ENCODE measurements at regions not wholly inside any gene's neighbourhood (a gene's known extent, or its start where the extent isn't known, plus 50 kb on each side); places are given as distances from the start of the nearest gene placed in this dataset.

DNA sequence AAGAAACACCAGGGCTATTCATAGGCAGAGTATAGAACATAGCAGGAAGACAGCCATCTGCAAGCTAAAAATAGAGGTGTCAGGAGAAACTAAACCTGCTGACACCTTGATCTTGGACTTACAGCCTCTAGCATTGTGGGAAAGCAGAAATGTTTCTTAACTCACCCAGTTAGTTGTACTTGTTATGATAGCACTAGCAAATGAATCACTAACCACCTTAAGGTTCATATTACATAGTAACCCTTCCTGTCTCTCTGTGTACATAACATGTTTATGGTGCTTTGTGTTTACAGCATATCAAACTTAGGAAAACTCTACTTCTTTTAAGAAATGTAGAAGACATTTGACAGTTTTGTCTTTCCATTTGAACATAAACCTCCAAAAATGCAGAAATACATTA is 1031.3 kb downstream of the FSCB start:
- H3K4me3 ChIP-seq, result no peak overlapping the region
- ATAC-seq, result no peak
- no peaks in the 10 kb centered on the region for H3K4me1 ChIP-seq
- H3K36me3 ChIP-seq, result no peaks in the 10 kb centered on the region
- H3K27ac ChIP-seq, result no peak overlapping the region
- H3K9me3 ChIP-seq, result no peaks in the 10 kb centered on the region
- H3K27me3 ChIP-seq, result no peaks in the 10 kb centered on the region
- TF ChIP-seq POLR2A (IDR thresholded peaks at IDR 0.05) (no peak), POLR2AphosphoS5 (IDR thresholded peaks at IDR 0.05) (no peak), CTCF (IDR thresholded peaks at IDR 0.05) (no peak), EP300 (IDR thresholded peaks at IDR 0.05) (no peak)

DNA sequence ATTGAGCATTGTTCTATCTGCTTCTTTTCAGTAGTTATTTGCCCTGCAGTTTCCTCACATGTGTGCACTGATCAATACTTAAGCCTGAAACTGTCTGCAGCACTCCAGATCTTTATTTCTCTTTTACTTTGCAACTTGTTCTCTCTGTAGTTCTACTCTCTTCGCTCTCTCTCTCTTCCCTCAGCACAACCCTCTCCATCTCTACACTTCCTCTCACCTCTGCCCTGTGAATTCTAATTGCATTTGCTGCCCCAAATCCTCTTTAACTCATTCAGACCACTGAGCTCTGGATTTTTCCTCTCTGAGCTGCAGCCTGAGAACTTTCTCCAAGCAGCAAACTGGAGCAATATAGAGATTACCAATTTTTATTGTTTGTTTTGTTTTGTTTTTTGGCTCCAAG is 1035.5 kb downstream of the FSCB start:
- Histone ChIP-seq H3K9me3 (no peaks in the 10 kb centered on the region), H3K4me1 (no peaks in the 10 kb centered on the region), H3K4me3 (no peak overlapping the region), H3K36me3 (no peaks in the 10 kb centered on the region), H3K27ac (no peak overlapping the region), H3K27me3 (no peaks in the 10 kb centered on the region)
- 71 to 83% methylated on average over 1 of the region's 1 CpG for WGBS, 2 donors (ENCODE audit: low coverage in 1 of 2)
- no peak for TF ChIP-seq POLR2AphosphoS5 (IDR thresholded peaks at IDR 0.05)
- TF ChIP-seq EP300 (IDR thresholded peaks at IDR 0.05), result no peak
- TF ChIP-seq CTCF (IDR thresholded peaks at IDR 0.05), result no peak
- no peak for TF ChIP-seq POLR2A (IDR thresholded peaks at IDR 0.05)
- no peak for ATAC-seq

DNA sequence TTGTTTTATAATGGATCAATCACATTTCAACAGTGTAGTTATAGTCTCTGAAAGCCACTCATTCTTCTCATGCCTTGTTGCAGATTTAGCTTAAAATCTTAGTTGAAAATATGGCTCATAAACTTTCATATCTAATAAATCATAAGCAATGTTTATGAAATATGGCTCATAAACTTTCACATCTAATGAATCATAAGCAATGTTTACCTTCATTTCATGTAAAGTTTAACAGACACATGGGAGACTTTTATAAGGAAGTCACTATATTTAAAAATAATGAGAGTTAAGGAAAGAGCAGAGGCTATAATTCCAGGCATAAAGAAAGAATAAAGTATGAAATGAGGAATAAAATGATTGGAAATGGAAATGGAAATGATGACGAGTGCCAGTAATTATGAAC is 1042.1 kb downstream of the FSCB start:
- no peak overlapping the region for H3K27ac ChIP-seq
- no peaks in the 10 kb centered on the region for H3K27me3 ChIP-seq
- no peaks in the 10 kb centered on the region for H3K36me3 ChIP-seq
- no peak for TF ChIP-seq POLR2A (IDR thresholded peaks at IDR 0.05)
- no peak for TF ChIP-seq POLR2AphosphoS5 (IDR thresholded peaks at IDR 0.05)
- no peak for TF ChIP-seq EP300 (IDR thresholded peaks at IDR 0.05)
- no peak for TF ChIP-seq CTCF (IDR thresholded peaks at IDR 0.05)
- H3K9me3 ChIP-seq, result peaks cover 0 to 5% (median 0%) of the 10 kb centered on the region in 3 donors
- H3K4me3 ChIP-seq, result no peak overlapping the region
- WGBS, 2 donors (ENCODE audit: low coverage in 1 of 2), result 64 to 80% methylated on average over 1 of the region's 1 CpG
- H3K4me1 ChIP-seq, result no peaks in the 10 kb centered on the region
- ATAC-seq, result no peak

DNA sequence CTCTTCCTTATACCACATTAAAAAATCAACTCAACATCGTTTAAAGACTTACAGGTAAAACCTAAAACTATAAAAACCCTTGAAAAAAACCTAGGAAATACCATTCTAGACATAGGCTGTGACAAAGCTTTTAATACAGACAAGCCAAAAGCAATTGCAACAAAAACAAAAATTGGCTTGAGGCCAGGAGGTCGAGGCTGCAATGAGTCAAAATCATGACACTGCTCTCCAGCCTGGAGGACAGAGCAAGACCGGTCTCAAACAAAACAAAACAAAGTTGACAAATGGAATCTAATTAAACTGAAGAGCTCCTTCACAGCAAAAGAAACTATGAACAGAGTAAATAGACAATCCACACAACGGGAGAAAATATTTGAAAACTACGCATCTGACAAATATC is 1057.8 kb downstream of the FSCB start:
- no peak for TF ChIP-seq POLR2AphosphoS5 (IDR thresholded peaks at IDR 0.05)
- TF ChIP-seq POLR2A (IDR thresholded peaks at IDR 0.05), result no peak
- TF ChIP-seq CTCF (IDR thresholded peaks at IDR 0.05), result no peak
- no peak for TF ChIP-seq EP300 (IDR thresholded peaks at IDR 0.05)
- WGBS, 2 donors (ENCODE audit: low coverage in 1 of 2), result 39 to 44% methylated on average over 5 of the region's 5 CpGs
- H3K36me3 ChIP-seq, result no peaks in the 10 kb centered on the region
- peaks cover 0 to 5% (median 0%) of the 10 kb centered on the region in 3 donors for H3K9me3 ChIP-seq
- H3K27ac ChIP-seq, result no peak overlapping the region
- H3K4me1 ChIP-seq, result no peaks in the 10 kb centered on the region
- ATAC-seq, result no peak
- no peak overlapping the region for H3K4me3 ChIP-seq
- H3K27me3 ChIP-seq, result no peaks in the 10 kb centered on the region

DNA sequence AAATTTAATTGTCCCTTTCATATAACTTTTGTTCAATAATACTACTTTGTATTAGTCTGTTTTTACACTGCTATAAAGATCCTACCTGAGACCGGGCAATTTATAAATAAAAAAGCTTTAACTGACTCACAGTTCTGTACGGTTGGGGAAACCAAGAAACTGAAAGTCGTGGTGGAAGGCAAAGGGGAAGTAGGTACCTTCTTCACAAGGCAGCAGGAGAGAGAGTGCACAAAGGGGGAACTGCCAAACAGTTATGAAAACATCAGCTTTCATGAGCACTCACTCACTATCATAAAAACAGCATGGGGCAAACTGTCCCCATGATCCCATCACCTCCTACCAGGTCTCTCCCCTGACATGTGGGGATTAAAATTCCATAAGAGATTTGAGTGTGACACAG is 1069.0 kb downstream of the FSCB start:
- no peak for TF ChIP-seq POLR2A (IDR thresholded peaks at IDR 0.05)
- no peak for TF ChIP-seq POLR2AphosphoS5 (IDR thresholded peaks at IDR 0.05)
- TF ChIP-seq CTCF (IDR thresholded peaks at IDR 0.05), result no peak
- TF ChIP-seq EP300 (IDR thresholded peaks at IDR 0.05), result no peak
- H3K27ac ChIP-seq, result no peak overlapping the region
- no peak overlapping the region for H3K4me3 ChIP-seq
- H3K9me3 ChIP-seq, result no peaks in the 10 kb centered on the region
- no peak for ATAC-seq
- no peaks in the 10 kb centered on the region for H3K27me3 ChIP-seq
- no peaks in the 10 kb centered on the region for H3K4me1 ChIP-seq
- WGBS, 2 donors (ENCODE audit: low coverage in 1 of 2), result 82 to 84% methylated on average over 3 of the region's 3 CpGs
- H3K36me3 ChIP-seq, result no peaks in the 10 kb centered on the region

All from gastroesophageal sphincter (tissue), 4 donors.